Stimulated activated CD4-positive, alpha-beta T cell treated with anti-CD3 and anti-CD28 coated beads, Interleukin-1b, Interleukin-23, amount 100 ng/mL, for 48 hours (primary cell): ENCODE measurements at regions not wholly inside any gene's neighbourhood (a gene's known extent, or its start where the extent isn't known, plus 50 kb on each side); places are given as distances from the start of the nearest gene placed in this dataset.
"Not testable (repeated sequence)": the region's sequence is repeated elsewhere in the genome, so short reads cannot be mapped to it uniquely, and the experiment has no call there.

Experiments
- DNase-seq: peaks from one replicate; pipeline ENCODE4 v3.0.0-alpha.2; 2020

DNA sequence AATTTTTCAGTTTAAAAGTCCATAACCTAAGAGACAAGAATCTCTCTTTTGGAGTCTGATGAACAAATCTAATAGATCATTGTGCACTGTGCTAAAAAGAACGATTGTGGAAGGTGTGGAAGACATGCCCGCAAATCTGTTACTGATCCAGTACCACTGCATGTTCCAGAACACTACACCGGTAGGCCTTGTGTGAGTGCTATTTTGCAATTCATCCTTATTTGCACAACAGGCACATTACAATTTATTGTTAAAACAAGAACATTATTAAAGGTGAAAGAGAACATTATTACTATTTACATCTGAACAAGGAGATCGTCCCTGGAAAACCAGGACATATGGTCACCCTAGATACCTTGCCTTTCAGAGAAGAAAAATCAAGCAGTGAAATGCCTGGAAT is 205.7 kb upstream of the NECTIN3 start:
- DNase-seq, result no peak

DNA sequence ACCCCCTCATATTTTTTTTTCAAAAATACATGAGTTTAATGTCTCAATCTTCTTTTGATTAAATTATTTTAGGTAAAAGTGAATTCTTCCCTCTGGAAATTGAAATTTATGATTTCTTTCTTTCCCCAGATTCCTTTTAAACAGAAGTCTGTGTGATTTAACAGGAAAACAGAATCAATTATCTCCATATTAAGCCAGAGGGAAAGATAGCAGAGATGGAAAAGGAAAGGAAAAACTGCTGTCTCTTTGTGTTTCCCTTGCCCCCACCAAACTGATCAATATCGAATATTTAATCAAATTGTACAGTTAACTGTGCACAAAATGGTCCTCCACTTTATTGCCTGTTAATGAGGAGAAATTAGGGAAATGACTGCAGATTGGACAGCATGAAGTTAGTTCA is 203.5 kb upstream of the NECTIN3 start:
- DNase-seq, result no peak

DNA sequence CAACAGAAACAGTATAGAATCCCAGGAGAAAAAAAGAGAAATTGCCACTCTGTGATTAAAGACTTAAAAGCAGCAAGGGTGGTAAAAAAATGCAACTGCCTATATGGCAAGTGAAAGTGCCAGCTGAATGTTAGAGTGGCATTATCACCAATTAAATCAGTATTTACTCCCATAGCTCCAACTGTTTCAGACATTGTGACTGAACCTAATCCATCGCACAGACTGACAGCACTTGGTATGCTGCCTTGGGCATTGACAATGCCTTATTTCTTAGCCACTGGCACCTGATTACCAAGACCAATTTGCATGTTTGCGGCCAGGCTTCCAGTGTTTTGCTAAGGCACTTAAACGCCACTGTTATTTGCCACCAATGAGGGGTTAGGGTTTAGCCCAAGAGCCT is 201.9 kb upstream of the NECTIN3 start:
- no peak for DNase-seq

DNA sequence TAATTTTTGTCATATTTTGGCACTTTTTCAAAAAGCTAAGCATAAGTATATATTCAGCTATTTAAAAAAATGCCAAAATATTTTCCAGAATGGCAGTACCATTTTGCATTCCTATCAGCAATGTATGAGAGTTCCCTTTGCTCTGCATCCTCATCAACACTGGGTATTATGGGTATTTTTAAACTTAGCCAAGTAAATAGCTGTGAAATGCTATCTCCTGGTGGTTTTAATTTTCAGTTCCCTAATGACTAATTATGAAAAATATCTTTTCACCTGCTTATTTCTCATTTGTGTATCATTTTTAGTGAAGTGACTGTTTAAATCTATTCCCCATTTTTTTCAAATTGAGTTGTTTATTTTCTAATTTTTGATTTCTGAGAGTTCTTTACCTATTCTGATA is 199.7 kb upstream of the NECTIN3 start:
- no peak for DNase-seq

DNA sequence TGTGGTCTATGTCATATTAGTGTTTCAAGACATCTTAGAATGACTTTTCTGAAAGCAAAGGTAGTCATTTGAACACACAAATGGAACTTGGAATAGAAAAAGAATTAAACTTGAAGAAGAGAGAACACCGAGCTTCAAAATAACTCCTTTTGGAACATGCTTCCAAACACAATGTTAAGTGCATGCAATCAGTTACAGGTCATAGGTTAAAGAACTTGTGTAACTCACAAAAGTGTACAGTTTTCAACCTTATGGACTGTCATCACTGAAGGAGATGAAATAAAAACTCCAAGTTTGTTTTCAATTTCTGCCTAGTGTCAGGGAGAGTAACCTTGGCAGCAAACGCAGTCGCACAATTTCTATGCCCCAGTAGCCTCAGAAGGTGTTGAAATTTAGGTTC is 192.9 kb upstream of the NECTIN3 start:
- DNase-seq, result no peak

DNA sequence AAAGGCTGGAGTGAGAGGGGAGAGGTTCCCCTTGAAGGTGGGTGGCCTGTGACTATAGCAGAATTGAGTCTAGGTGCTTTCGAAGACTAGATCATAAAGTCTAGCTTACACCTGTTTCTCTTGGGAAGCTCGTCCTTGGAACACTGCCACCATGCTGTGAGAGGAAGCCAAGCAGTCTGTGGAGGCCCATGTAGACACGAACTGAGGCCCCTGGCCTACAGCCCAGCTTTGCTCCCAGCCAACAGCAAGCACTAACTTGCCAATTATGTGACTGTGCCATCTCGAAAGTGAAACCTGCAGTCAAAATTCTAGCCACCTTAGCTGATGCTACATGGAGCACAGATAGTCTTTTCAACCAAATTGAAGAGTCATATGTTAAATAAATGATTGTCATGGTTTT is 190.5 kb upstream of the NECTIN3 start:
- peak; percentile 4 for DNase-seq

DNA sequence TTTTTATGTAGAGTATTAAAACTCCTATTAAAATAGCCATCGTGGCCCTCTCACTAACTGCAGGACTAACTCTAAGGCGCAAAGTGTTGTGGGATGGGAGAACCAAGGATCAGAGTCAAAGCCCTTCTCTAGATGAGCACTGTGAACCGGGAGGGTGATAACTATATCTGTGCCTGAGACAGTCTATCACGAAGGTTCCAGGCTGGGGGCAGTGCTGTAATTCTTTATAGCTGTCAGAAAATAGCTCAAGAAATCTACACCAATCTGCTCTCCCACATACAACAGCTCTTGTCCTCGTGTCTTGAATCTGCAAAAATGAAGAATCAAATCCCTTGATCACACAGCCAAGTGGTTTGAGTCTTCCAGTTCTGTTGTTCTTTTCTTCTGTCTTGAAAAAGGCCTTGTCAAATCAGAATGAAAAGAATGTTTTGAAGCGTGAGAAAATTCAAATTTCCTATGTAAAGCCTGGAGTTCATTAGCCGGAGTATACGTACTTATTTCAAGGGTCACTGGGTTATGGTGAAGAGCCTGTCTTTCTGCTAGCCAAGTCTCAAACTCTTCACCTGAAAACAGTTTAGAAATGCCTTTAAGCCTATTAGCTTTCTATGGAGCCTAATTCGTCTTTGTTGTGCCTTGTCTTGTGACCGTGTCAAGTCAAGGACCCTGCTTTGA is 185.3 kb upstream of the NECTIN3 start:
- no peak for DNase-seq

DNA sequence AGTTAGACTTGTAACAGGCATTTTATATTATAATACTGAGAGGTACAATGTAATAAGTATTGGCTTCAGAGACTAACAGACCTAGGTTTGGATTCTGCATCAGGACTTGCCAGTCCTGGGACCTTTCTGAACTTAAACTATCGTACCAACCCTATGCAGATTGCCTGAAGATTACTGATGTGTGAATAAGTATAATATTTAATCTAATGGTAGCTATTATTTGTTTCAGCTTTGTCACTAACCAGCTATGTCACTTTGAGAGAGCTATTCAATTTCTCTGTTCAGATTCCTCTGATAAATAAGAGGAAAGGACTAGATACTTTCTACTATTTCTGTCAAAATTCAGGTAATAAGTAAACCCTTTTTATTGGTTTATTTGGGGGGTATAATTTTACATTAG is 184.4 kb upstream of the NECTIN3 start:
- DNase-seq, result no peak

DNA sequence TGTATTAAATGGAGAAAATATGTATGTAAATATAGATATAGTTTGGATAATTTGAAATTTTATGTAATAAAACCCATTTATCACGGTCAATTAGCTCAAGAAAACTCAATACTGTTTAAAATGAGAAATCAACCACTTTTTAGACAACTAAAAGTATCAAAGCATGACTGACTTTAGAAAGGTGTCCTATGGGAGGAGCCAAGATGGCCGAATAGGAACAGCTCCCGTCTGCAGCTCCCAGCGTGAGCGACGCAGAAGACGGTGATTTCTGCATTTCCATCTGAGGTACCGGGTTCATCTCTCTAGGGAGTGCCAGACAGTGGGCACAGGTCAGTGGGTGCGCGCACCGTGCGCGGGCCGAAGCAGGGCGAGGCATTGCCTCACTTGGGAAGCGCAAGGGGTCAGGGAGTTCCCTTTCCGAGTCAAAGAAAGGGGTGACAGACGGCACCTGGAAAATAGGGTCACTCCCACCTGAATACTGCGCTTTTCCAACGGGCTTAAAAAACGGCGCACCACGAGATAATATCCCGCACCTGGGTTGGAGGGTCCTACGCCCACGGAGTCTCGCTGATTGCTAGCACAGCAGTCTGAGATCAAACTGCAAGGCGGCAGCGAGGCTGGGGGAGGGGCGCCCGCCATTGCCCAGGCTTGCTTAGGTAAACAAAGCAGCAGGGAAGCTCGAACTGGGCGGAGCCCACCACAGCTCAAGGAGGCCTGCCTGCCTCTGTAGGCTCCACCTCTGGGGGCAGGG is 182.8 kb upstream of the NECTIN3 start:
- DNase-seq, result not testable (repeated sequence)

DNA sequence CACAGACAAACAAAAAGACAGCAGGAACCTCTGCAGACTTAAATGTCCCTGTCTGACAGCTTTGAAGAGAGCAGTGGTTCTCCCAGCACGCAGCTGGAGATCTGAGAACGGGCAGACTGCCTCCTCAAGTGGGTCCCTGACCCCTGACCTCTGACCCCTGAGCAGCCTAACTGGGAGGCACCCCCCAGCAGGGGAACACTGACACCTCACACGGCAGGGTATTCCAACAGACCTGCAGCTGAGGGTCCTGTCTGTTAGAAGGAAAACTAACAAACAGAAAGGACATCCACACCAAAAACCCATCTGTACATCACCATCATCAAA is 182.3 kb upstream of the NECTIN3 start:
- DNase-seq, result not testable (repeated sequence)

DNA sequence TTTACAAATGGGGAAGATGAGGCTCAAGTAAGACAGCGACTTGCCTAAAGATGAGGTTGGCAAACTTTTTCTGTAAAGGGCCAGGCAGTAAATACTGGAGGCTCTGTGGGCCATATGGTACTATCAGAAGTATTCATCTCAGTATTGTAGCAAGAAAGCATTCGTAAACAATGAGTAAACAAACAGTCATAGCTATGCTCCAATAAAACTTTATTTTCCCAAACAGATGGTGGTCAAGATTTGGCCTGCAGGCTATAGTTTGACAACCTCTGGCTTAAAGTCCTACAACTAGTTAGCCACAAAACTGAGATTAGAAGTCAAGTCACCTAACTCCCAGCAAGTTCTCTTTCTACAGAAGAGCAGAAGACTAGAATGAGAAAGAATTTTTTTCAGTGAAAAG is 177.0 kb upstream of the NECTIN3 start:
- DNase-seq, result no peak

DNA sequence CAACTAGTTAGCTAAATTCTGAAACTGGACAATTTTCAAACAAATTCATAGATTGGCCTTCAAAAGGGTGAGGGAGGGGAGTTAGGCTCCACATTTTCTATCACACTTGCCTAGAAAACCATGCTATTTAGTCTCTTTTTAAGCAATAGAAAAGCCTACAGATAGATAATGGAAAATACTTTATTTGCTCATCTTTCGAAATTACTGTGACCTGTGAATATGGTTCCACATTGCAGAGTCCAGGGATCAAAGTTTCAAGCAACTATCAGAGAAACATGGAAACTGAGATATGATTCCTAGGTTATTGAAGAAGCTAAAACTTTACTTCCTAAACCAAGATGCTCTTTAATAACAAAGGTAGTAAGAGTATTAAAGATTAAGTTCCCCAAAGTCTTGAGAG is 176.6 kb upstream of the NECTIN3 start:
- no peak for DNase-seq

DNA sequence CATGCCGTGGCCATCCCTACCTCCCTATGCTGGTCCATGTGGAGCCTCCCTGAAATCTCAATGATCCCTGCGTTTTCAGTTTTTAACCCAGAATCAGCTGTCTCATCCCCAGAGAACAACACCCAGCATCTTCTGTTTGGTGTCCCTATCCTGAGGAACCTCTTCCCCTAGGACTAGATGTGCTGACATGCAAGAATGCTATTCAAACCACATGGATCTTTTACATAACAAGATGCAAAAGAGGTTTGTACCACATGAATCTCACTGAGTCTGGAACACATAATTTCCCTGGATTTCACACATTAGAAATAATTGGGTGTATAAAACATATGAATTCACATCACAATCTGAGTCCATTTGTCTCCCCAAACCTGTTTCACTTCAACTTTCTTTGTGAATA is 174.6 kb upstream of the NECTIN3 start:
- DNase-seq, result no peak

DNA sequence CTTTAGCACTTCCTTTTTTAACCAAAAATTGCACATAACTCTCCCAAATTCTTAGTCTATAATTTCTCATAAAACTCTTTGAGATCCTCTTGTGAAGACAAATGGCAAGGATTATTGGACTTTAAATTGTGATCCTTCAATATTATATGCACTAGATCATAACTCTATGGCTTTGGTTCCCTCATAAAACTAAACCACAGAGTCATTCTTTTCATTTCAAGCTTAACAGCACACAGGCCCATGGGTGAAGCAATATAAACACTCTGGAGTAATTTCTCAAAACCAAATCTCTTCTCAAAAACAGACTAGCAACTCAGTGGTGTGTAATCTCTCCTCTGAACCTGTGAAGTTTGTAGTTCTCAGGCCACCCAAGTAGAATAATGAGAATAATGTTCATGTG is 171.0 kb upstream of the NECTIN3 start:
- no peak for DNase-seq

DNA sequence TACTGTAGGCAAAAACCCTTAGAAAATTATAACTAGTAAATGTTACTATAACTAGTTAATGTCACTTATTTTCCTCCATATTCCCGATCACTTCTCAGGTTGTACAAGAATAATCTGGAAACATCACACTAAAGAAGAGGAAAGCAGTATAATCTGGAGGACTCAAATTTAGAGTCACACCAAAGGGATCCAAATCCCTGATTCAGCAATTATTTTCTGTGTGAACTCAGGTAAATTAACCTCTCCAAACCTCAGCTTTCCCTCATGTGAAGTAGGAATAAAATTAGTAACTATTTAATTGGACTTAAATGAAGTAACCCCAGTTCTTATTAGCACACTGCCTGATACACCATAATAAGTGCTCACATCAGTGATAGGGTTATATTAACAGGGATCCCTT is 170.1 kb upstream of the NECTIN3 start:
- no peak for DNase-seq

DNA sequence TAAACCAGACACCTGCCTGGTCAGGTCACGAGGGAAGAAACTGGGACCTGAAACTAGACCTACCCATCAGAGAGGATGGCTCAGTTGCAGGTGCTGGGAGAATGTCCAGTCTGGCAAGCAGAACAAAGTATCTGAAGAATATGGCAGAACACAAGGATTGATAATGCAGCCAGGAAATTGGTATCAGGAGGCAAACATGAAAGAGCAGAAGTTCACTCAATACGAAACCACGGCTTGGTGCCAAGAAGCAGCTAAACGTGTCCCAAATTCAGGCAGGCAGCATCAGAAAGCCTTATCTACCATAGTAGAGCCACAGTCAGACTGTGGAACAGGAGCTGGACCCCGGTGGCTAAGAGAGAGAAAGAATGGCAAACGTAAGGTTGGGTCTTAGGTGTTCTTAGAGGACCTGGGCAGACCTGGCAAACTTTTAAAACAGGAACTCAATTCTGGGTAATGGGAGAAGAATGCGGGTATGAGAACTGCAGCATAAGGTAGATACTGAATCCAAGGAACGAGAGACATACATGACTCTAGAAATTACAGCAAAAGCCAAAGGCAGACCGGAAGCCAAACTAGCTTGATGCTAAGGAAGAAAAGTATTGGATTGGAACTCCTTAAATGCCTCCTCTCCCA is 169.0 kb upstream of the NECTIN3 start:
- no peak for DNase-seq

DNA sequence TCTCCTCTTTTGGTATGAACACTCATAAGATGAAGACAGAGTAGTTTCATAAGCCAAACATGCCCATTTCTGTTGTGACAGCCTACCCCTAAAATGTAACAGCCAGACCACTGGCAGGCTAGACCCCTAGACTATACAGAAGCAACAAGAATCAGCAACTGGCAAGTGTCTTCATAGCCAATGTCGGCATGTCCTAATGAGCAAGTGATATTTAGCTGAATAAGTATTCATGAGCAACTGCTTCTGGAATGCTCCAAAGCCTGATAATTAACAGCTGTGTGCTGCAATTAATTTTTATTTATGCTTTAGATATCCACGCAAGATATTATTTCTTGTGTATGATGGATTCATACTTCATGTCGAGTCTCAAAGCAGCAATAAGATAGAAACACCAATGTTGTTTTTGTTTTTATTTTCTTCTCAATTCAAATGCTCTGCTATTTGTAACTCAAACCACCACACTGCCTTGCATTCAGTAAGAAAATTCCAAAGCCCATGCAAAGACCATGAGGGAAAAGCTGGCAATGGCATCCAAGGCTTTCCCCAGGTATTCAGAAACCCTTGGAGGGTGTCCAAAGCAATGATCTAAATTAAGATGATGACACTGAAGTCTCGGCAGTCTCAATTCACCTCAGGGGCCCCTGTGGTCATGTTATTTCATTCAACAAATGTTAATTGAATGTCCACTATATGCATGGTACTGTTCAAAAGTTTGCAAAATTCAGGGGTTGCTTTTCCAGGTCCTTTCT is 167.7 kb upstream of the NECTIN3 start:
- DNase-seq, result no peak

DNA sequence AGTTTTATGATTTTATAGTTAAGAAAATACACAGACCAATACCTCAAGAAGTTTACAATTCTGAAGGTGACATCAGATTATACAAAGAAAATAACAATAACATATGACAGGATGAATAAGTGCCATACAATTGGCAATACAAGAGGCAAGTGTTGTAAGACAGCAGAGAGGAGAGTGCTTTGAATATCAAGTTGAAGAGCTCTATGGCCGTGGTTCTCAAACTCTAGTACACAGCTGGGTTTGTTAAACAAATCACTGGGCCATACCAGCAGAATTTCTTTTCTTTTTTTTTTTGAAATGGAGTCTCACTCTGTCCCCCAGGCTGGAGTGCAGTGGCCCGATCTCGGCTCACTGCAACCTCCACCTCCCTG is 167.1 kb upstream of the NECTIN3 start:
- DNase-seq, result no peak

DNA sequence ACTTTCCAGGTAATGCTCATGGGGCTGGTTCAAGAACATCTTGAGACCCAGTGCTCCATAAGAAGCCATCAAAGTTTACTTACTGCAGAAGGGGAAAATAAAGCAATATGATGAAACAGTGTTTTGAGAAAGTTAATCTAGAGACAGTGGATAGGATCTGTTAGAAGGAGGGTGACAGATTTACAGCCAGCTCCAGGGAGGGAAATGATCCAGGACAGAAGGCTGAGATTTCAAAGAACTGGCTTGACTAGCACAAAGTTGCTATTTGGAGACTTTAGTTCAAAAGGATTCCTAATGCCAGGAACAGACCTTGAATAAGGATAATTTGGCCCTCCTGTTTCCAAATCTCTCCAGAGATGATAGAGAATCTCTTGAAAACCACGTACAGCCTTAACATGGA is 166.5 kb upstream of the NECTIN3 start:
- DNase-seq, result no peak

DNA sequence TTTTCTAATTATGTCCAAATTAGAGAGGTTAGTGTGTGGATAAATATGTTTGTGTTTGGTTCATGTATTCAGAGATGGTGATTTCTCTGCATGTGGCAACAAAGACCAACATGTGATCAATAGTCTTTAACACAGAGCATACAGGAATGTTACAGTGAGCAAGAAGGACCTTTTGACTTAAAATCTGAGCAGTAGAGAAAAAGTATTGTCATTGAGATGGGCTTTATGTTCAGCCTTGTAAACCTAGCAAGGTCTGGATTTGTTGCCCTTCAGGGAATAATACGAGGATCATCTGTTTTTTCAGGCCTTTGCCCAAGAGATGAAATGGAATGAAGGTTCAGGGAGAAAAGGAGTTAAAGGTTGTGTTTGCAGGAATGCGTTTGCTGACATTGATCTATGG is 161.8 kb upstream of the NECTIN3 start:
- DNase-seq, result no peak

DNA sequence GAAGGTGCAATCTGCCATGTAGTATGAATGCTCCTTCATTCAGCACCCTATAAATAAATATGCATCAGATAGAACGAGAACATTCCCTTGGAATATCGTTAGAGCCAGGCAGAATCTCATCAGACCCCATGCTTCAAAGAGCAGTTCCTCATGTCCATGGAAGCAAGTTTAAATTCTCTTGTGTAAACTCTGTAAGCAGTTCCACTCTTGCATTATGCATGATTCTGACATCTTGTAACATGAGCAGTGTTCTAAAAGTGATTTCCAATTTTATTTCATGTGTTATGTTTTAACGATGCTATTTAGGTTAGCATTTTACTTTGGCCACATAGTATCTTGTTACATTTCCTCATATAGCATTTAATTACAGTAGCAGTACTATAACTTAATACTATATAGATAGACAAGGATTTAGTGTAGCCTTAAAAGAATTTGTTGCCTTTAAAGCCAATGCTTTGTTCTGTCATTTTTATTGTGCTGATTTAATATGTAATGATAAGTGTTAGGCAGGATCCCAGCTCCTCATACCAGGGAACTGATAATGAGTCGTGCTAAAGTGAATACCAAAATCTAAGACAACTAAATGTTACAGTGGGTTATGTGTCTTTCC is 161.2 kb upstream of the NECTIN3 start:
- no peak for DNase-seq

DNA sequence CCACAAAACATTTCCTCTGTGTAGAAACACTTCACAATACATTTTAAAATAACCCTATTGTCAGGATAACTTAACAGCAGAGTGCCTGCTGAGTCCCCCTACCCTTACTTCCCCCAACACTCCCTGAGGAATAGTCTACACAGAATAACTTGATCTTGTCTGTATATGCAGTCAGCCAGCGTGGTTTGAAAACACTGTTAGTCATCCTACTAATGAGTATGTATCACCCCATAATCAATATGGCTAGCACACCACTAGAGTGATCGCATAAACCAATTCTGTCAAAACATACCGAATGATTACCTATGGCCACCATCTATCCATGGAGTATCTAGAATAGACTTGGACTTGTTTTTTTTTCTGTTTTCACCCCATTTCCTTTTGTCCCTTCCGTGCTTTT is 152.7 kb upstream of the NECTIN3 start:
- no peak for DNase-seq

DNA sequence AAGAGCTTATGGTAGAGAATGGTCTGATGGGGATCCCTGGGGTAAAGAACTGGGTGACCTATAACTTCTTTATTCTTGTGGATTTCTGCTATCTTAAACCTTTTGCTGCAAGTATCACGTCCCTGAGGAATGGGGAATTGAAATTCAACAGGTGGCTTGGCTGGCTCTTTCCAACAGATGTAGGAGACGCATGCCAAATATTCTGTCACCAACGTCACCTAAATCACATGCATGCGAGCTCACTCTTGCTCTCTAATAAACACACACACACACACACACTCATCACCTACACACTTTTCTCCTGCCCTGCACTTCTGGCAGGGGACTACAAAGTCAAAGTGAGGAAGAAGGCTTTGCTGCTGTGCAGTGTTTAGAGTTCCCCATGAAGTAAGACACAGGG is 145.8 kb upstream of the NECTIN3 start:
- no peak for DNase-seq
